ENCODE measurements at regions not wholly inside any gene's neighbourhood (a gene's known extent, or its start where the extent isn't known, plus 50 kb on each side); places are given as distances from the start of the nearest gene placed in this dataset.

DNA sequence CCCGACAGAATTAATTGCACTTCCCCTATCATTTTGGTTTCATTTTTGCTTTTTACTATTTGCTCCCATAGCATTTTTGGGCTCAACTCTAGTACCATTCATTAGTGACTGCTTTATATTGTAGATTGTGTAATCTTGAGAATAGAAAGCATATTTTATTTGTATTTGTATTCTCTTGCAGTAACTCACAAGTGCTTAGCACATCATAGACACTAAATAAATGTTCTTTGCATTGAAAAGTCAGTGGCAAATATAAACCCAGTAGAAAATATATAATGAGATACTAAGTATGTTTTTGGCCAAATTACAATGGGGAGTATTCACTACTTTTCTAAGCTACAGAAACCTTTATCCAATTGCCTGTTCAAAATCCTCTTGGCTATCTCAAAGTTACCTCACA lies 359.7 kb upstream of the CAMK1G start:
- Mint-ChIP-seq H3K4me1 (ENCODE audit: low read depth in 2 of 2) (no peaks in the 10 kb centered on the region), H3K9me3 (peaks cover 9% of the 10 kb centered on the region), H3K4me3 (no peak overlapping the region), H3K27ac (no peak overlapping the region), H3K36me3 (no peaks in the 10 kb centered on the region), H3K27me3 (peaks cover 3 to 24% of the 10 kb centered on the region in 2 donors)
- DNase-seq (ENCODE audit: low spot score) (no peak), ATAC-seq (no peak)

GRCh38 chr1:209224886-209225285 lies 358.6 kb upstream of the CAMK1G start:
- no peaks in the 10 kb centered on the region for H3K36me3 Mint-ChIP-seq
- peaks cover 5 to 30% of the 10 kb centered on the region in 2 donors for H3K27me3 Mint-ChIP-seq
- no peaks in the 10 kb centered on the region for H3K4me1 Mint-ChIP-seq (ENCODE audit: low read depth in 2 of 2)
- no peak overlapping the region for H3K4me3 Mint-ChIP-seq
- H3K9me3 Mint-ChIP-seq: peaks cover 11% of the 10 kb centered on the region
- H3K27ac Mint-ChIP-seq: no peak overlapping the region
- no peak for DNase-seq (ENCODE audit: low spot score)
- ATAC-seq: no peak

DNA sequence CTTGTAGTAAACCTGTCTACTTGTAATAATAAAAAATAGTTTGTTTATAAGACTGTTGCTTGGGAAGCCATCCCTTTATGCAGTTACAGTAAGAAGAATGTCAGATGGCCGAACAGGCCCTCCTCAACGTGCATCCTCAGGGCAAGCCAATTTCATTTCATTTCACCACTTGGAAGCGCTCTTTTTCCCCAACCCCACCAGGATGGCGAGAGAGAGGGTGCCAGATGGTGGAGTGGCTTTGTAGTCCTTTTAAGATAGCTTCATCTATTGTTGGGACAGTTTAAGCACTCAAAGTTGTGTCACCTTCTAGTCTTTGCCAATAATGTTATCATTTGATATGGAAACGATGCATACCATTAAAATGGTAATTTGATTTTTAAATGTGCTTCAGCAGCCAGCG lies 356.3 kb upstream of the CAMK1G start:
- DNase-seq (ENCODE audit: low spot score): no peak
- peaks cover 11% of the 10 kb centered on the region for H3K9me3 Mint-ChIP-seq
- peaks cover 7% of the 10 kb centered on the region for H3K36me3 Mint-ChIP-seq
- H3K4me1 Mint-ChIP-seq (ENCODE audit: low read depth in 2 of 2): no peaks in the 10 kb centered on the region
- ATAC-seq: no peak
- H3K4me3 Mint-ChIP-seq: no peak overlapping the region
- peaks cover 7 to 40% of the 10 kb centered on the region in 2 donors for H3K27me3 Mint-ChIP-seq
- H3K27ac Mint-ChIP-seq: no peak overlapping the region

GRCh38 chr1:209227941-209228340 lies 355.6 kb upstream of the CAMK1G start:
- peaks cover 7% of the 10 kb centered on the region for H3K36me3 Mint-ChIP-seq
- DNase-seq (ENCODE audit: low spot score): no peak
- H3K27me3 Mint-ChIP-seq: peaks cover 7 to 40% of the 10 kb centered on the region in 2 donors
- no peak overlapping the region for H3K4me3 Mint-ChIP-seq
- H3K9me3 Mint-ChIP-seq: peaks cover 11% of the 10 kb centered on the region
- no peaks in the 10 kb centered on the region for H3K4me1 Mint-ChIP-seq (ENCODE audit: low read depth in 2 of 2)
- no peak overlapping the region for H3K27ac Mint-ChIP-seq
- ATAC-seq: no peak

- ATAC-seq (no peak), DNase-seq (ENCODE audit: low spot score) (no peak)
- Mint-ChIP-seq H3K27ac (no peak overlapping the region), H3K4me1 (ENCODE audit: low read depth in 2 of 2) (no peaks in the 10 kb centered on the region), H3K27me3 (peaks cover 4 to 30% of the 10 kb centered on the region in 2 donors), H3K9me3 (peaks cover 7% of the 10 kb centered on the region), H3K36me3 (peaks cover 7% of the 10 kb centered on the region), H3K4me3 (no peak overlapping the region)
Measured at GRCh38 chr1:209229494-209230061, 353.9 kb upstream of the CAMK1G start.

- peaks cover 7% of the 10 kb centered on the region for H3K36me3 Mint-ChIP-seq
- H3K9me3 Mint-ChIP-seq: peaks cover 2% of the 10 kb centered on the region
- H3K27me3 Mint-ChIP-seq: peaks cover 4 to 23% of the 10 kb centered on the region in 2 donors
- ATAC-seq (no peak), DNase-seq (ENCODE audit: low spot score) (no peak)
- H3K27ac Mint-ChIP-seq: no peak overlapping the region
- H3K4me3 Mint-ChIP-seq: no peak overlapping the region
- no peaks in the 10 kb centered on the region for H3K4me1 Mint-ChIP-seq (ENCODE audit: low read depth in 2 of 2)
Measured at GRCh38 chr1:209230314-209230713, 353.2 kb upstream of the CAMK1G start.

DNA sequence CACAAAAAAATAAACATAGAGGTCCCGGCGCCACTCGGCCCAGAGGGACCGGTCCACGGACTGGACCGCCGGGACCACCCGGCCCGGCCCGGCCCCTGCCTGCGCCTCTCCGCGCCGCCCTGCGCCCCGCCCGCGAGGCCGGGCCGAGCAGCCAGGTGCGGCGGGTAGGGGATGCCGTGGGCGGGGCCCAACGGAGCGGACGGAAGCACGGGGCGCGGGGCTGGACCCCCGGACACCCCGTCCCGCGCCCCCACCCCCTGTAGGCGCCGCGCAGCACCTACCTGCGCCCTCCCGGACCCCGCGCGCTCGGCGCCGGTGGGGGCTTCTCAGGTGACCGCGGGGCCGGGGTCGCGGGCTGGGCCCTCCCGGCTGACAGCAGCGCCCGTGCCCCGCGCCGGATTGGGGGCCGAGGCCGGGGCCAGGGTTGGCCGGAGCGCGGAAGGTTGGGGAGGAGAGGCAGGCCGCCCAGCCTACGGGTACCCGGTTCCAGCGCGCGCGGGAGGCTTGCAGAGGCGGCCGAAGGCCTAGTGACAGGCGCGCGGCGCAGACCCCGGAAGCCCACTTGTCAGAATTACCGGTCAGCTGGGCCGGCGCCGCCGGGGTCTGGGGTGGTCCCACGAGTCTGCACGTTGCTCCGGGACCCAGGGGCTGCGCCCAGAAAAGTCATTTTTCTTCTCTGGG lies 351.9 kb upstream of the CAMK1G start:
- Mint-ChIP-seq H3K36me3 (peaks cover 7% of the 10 kb centered on the region), H3K9me3 (peaks cover 2% of the 10 kb centered on the region), H3K27me3 (peaks cover 4 to 22% of the 10 kb centered on the region in 2 donors), H3K4me1 (ENCODE audit: low read depth in 2 of 2) (no peaks in the 10 kb centered on the region), H3K27ac (no peak overlapping the region), H3K4me3 (no peak overlapping the region)
- peak in 1 of 2 donors; percentile 20 for ATAC-seq
- DNase-seq (ENCODE audit: low spot score): no peak

DNA sequence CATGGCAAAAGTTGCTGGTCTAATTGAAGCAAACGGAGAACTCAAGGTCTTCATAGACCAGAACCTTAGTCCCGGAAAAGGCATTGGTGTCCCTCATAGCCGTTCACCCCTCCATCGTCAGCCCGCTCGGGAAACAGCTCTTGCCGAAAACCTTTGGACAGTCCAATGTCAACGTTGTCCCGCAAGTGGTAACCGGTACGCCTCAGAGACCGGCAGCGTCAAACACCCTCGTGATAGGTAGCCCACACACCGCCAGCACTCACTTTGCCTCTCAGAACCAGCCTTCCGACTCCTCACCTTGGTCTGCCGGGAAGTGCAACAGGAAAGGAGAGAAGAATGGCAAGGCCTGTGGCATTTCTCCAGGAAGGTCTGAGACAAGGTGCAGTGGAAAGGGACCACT lies 351.3 kb upstream of the CAMK1G start:
- no peak for ATAC-seq
- H3K27ac Mint-ChIP-seq: no peak overlapping the region

DNA sequence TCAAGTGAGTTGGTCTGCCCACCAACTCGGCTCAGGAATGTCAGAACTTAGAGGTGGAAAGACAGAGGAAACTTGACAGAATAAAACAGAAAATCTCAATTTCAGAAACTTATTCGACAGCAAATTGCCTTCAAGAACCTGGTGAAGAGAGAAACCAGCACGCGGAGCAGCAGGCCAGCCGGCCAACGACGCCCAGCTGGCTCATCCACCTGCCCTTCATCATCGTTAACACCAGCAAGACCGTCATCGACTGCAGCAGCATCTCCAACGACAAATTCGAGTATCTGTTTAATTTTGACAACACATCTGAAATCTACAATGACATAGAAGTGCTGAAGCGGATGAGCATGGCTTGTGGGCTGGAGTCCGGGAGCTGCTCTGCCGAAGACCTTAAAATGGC lies 350.8 kb upstream of the CAMK1G start:
- Mint-ChIP-seq H3K4me1 (ENCODE audit: low read depth in 2 of 2) (no peaks in the 10 kb centered on the region), H3K36me3 (peaks cover 7% of the 10 kb centered on the region), H3K9me3 (peaks cover 2% of the 10 kb centered on the region), H3K4me3 (no peak overlapping the region), H3K27me3 (peaks cover 4 to 22% of the 10 kb centered on the region in 2 donors), H3K27ac (no peak overlapping the region)
- no peak for DNase-seq (ENCODE audit: low spot score)
- ATAC-seq: no peak

More for the DNA sequence above, 351.3 kb upstream of the CAMK1G start:
- no peaks in the 10 kb centered on the region for H3K4me1 Mint-ChIP-seq (ENCODE audit: low read depth in 2 of 2)
- peaks cover 4 to 22% of the 10 kb centered on the region in 2 donors for H3K27me3 Mint-ChIP-seq
- no peak for DNase-seq (ENCODE audit: low spot score)
- H3K36me3 Mint-ChIP-seq: peaks cover 7% of the 10 kb centered on the region
- peaks cover 2% of the 10 kb centered on the region for H3K9me3 Mint-ChIP-seq
- H3K4me3 Mint-ChIP-seq: no peak overlapping the region

DNA sequence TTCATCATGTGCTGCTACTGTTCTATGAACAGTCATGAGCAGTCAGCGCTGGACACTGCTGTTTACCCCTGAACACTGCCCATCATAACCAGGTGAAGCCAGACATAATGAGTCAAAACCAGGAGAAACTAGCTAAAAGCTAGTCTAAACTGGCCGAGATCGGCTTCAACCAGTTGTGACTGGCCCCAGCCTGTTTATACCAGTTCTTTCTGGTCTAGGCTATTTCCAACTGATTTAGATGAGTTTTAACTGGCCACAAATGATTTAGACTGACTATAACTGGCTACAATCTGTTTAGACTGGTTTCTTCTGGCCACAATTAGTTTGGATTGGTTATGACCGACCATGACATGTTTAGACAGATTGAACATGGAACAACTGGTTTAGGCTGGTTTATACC lies 348.3 kb upstream of the CAMK1G start:
- DNase-seq (ENCODE audit: low spot score): no peak
- ATAC-seq: no peak
- Mint-ChIP-seq H3K27ac (no peak overlapping the region), H3K9me3 (no peaks in the 10 kb centered on the region), H3K4me1 (ENCODE audit: low read depth in 2 of 2) (no peaks in the 10 kb centered on the region), H3K27me3 (peaks cover 5 to 12% of the 10 kb centered on the region in 2 donors), H3K4me3 (no peak overlapping the region), H3K36me3 (peaks cover 7% of the 10 kb centered on the region)

- Mint-ChIP-seq H3K9me3 (no peaks in the 10 kb centered on the region), H3K36me3 (no peaks in the 10 kb centered on the region), H3K27ac (no peak overlapping the region), H3K4me3 (no peak overlapping the region), H3K27me3 (peaks cover 9 to 14% of the 10 kb centered on the region in 2 donors), H3K4me1 (ENCODE audit: low read depth in 2 of 2) (no peaks in the 10 kb centered on the region)
- DNase-seq (ENCODE audit: low spot score) (no peak), ATAC-seq (no peak)
Measured at GRCh38 chr1:209238356-209238755, 345.2 kb upstream of the CAMK1G start.

DNA sequence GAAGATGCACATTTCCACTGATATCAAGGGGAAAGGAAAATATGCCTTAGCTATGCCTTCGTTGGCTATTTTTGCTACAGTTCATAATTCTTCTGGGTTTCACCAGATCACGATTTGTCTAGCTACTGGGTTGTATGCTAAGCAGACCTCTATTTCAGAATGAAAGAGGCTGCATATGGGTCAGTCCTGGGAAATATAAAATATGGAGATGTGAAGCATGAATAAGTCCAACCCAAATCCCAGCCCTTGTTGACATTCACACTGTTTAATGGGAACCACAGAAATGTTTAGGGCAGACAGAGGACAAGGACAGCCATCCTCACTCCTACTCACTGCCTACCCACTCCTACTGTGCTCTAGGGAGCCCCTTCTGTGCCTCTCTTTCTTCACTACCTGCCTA lies 343.2 kb upstream of the CAMK1G start:
- H3K9me3 Mint-ChIP-seq: no peaks in the 10 kb centered on the region
- ATAC-seq: no peak
- H3K27ac Mint-ChIP-seq: no peak overlapping the region
- no peaks in the 10 kb centered on the region for H3K36me3 Mint-ChIP-seq
- H3K27me3 Mint-ChIP-seq: peaks cover 9 to 15% of the 10 kb centered on the region in 2 donors
- DNase-seq (ENCODE audit: low spot score): no peak
- no peak overlapping the region for H3K4me3 Mint-ChIP-seq
- no peaks in the 10 kb centered on the region for H3K4me1 Mint-ChIP-seq (ENCODE audit: low read depth in 2 of 2)

DNA sequence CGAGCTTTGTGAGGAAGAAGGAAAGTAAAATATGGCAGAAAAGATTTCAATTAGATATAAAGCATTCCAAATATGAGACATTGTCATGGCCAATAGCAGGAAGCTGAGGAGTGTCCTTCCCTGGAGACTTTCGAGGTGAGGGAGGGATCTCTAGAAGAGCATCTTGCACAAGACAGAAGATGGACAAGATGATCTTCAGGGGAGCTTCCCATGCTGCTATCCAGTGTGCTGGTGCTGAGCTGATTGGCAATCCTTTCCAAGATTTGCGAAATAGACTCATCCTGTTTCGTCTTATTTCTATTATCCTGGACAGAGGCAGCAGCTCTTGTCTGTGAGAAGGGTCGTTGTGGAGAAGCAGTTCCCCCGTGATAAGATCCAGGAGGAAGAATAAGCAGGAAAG lies 342.0 kb upstream of the CAMK1G start:
- DNase-seq (ENCODE audit: low spot score): no peak
- H3K27ac Mint-ChIP-seq: no peak overlapping the region
- no peak overlapping the region for H3K4me3 Mint-ChIP-seq
- no peak for ATAC-seq
- H3K9me3 Mint-ChIP-seq: no peaks in the 10 kb centered on the region
- no peaks in the 10 kb centered on the region for H3K36me3 Mint-ChIP-seq
- H3K4me1 Mint-ChIP-seq (ENCODE audit: low read depth in 2 of 2): no peaks in the 10 kb centered on the region
- H3K27me3 Mint-ChIP-seq: peaks cover 9 to 22% of the 10 kb centered on the region in 2 donors

DNA sequence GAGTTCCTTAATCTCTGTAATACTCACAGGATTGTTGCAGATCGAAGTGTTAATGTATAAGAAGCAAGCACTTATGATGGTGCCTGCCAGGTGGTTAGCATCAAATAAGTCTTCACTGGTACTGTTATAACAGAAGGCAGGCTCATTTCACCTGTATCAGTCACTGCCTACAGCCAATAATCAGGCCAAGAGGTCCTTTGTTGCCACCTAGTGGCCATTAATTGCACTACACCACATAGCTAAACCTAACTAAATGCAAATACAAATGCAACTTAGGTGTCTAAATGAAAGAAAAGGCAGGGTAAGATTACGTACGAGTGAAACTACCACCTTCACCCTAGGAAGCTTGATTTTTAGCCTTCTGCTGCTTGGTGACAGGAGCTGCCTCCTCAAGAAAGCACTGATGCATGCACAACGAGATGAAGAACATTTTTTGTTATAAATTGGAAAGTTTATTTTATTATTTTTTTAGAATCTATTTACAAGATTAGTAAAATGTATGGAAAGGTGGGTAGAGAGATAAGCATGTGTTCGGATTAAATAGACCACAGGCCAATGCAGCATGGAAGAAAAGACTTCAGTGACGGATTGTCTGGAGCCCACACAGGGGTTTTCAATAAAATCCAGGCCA lies 334.8 kb upstream of the CAMK1G start:
- H3K4me1 Mint-ChIP-seq (ENCODE audit: low read depth in 2 of 2): no peaks in the 10 kb centered on the region
- no peaks in the 10 kb centered on the region for H3K9me3 Mint-ChIP-seq
- DNase-seq (ENCODE audit: low spot score) (no peak), ATAC-seq (peak in 1 of 2 donors; percentile 64)
- no peak overlapping the region for H3K4me3 Mint-ChIP-seq
- H3K36me3 Mint-ChIP-seq: no peaks in the 10 kb centered on the region
- H3K27ac Mint-ChIP-seq: no peak overlapping the region
- H3K27me3 Mint-ChIP-seq: peaks cover 0 to 7% of the 10 kb centered on the region in 2 donors

All from natural killer cell treated with Interleukin-12 subunit alpha and Interleukin-12 subunit beta and Interleukin-15 and Interleukin-18, amount 100 ng/mL, for 72 hours (primary cell).